WERI-Rb-1 (cell line): ENCODE measurements at regions not wholly inside any gene's neighbourhood (a gene's known extent, or its start where the extent isn't known, plus 50 kb on each side); places are given as distances from the start of the nearest gene placed in this dataset.

Experiments
- DNase-seq: peaks from one replicate; pipeline ENCODE4 v3.0.0-alpha.2; 2020
- H3K27ac ChIP-seq: fragments of 250-450 bp; sonication (Bioruptor Pico); 2 replicates; pipeline ENCODE4 v1.5.1; 2020; ENCODE audit warnings: mild to moderate bottlenecking, moderate library complexity
- H3K27me3 ChIP-seq: fragments of 250-450 bp; sonication (Bioruptor Pico); 2 replicates; pipeline ENCODE4 v1.5.1; 2021; ENCODE audit warnings: mild to moderate bottlenecking, low read depth, moderate library complexity; ENCODE audit not compliant: insufficient read depth, severe bottlenecking
- H3K36me3 ChIP-seq: fragments of 250-450 bp; sonication (Bioruptor Pico); 2 replicates; pipeline ENCODE4 v1.5.1; 2020; ENCODE audit warnings: mild to moderate bottlenecking, moderate library complexity
- H3K4me3 ChIP-seq: 2 replicates; pipeline ENCODE4 v1.5.1; 2011; ENCODE audit warnings: low read depth, mild to moderate bottlenecking, control low read depth, low read length
- H3K9me3 ChIP-seq: fragments of 250-450 bp; sonication (Bioruptor Pico); 2 replicates; pipeline ENCODE4 v1.5.1; 2021; ENCODE audit warnings: mild to moderate bottlenecking, moderate library complexity; ENCODE audit not compliant: severe bottlenecking
- CTCF ChIP-seq: IDR thresholded peaks from 2 replicates; pipeline ENCODE4 v1.5.1; 2011; ENCODE audit warnings: low read depth, mild to moderate bottlenecking, control low read depth, inconsistent platforms, low read length

GRCh38 chr5:42950456-42951292 lies 89.4 kb downstream of the ANXA2R start:
- H3K27me3 ChIP-seq, result peaks cover 90% of the 10 kb centered on the region
- H3K4me3 ChIP-seq, result no peak overlapping the region
- H3K9me3 ChIP-seq, result peaks cover 39% of the 10 kb centered on the region
- H3K27ac ChIP-seq, result no peak overlapping the region
- H3K36me3 ChIP-seq, result no peaks in the 10 kb centered on the region
- no peak for TF ChIP-seq CTCF
- no peak for DNase-seq

- Histone ChIP-seq H3K4me3 (no peak overlapping the region), H3K36me3 (no peaks in the 10 kb centered on the region), H3K27ac (no peak overlapping the region), H3K27me3 (peaks cover 92% of the 10 kb centered on the region), H3K9me3 (peaks cover 39% of the 10 kb centered on the region)
- no peak for TF ChIP-seq CTCF
- DNase-seq, result no peak
Measured at GRCh38 chr5:42950116-42950455, 90.0 kb downstream of the ANXA2R start.

GRCh38 chr5:42949348-42950115 lies 90.6 kb downstream of the ANXA2R start:
- no peak overlapping the region for H3K27ac ChIP-seq
- no peaks in the 10 kb centered on the region for H3K36me3 ChIP-seq
- peaks cover 92% of the 10 kb centered on the region for H3K27me3 ChIP-seq
- no peak for TF ChIP-seq CTCF
- H3K9me3 ChIP-seq, result peaks cover 39% of the 10 kb centered on the region
- H3K4me3 ChIP-seq, result no peak overlapping the region
- peak; percentile 14 for DNase-seq

- no peak overlapping the region for H3K4me3 ChIP-seq
- H3K9me3 ChIP-seq, result peaks cover 39% of the 10 kb centered on the region
- peaks cover 92% of the 10 kb centered on the region for H3K27me3 ChIP-seq
- TF ChIP-seq CTCF, result no peak
- H3K36me3 ChIP-seq, result no peaks in the 10 kb centered on the region
- no peak for DNase-seq
- no peak overlapping the region for H3K27ac ChIP-seq
Measured at GRCh38 chr5:42948961-42949347, 91.2 kb downstream of the ANXA2R start.

- Histone ChIP-seq H3K4me3 (no peak overlapping the region), H3K36me3 (no peaks in the 10 kb centered on the region), H3K9me3 (peaks cover 11% of the 10 kb centered on the region), H3K27ac (no peak overlapping the region), H3K27me3 (peaks cover 87% of the 10 kb centered on the region)
- no peak for DNase-seq
- TF ChIP-seq CTCF, result no peak
Measured at GRCh38 chr5:42944989-42945388, 95.1 kb downstream of the ANXA2R start.
